Trophoblast cell (in vitro differentiated cells and primary cell): ENCODE measurements at regions not wholly inside any gene's neighbourhood (a gene's known extent, or its start where the extent isn't known, plus 50 kb on each side); places are given as distances from the start of the nearest gene placed in this dataset.

Experiments used
- DNase-seq, 2 donors: peaks; one replicate each; pipeline ENCODE4 v3.0.0-alpha.2; 2016
- H2AFZ ChIP-seq: 2 replicates; pipeline ENCODE4 v1.6.1; 2013; ENCODE audit warnings: low read length, moderate library complexity, mild to moderate bottlenecking; ENCODE audit not compliant: insufficient read depth, poor library complexity
- H2AK5ac ChIP-seq: 2 replicates; pipeline ENCODE4 v1.6.1; 2013; ENCODE audit warnings: mild to moderate bottlenecking, low read length
- H2BK120ac ChIP-seq: 2 replicates; pipeline ENCODE4 v1.6.1; 2013; ENCODE audit warnings: low read length, mild to moderate bottlenecking, moderate library complexity; ENCODE audit not compliant: insufficient read depth, poor library complexity
- H2BK12ac ChIP-seq: 2 replicates; pipeline ENCODE4 v1.6.1; 2013; ENCODE audit warnings: mild to moderate bottlenecking, low read length, moderate library complexity
- H2BK5ac ChIP-seq: 2 replicates; pipeline ENCODE4 v1.6.1; 2013; ENCODE audit warnings: low read length, low read depth, moderate library complexity, mild to moderate bottlenecking; ENCODE audit not compliant: poor library complexity
- H3K14ac ChIP-seq: 2 replicates; pipeline ENCODE4 v1.6.1; 2013; ENCODE audit warnings: mild to moderate bottlenecking, low read length
- H3K18ac ChIP-seq: 2 replicates; pipeline ENCODE4 v1.6.1; 2013; ENCODE audit warnings: mild to moderate bottlenecking, low read length
- H3K23ac ChIP-seq: 2 replicates; pipeline ENCODE4 v1.6.1; 2013; ENCODE audit warnings: low read length
- H3K27ac ChIP-seq: 2 replicates; pipeline ENCODE4 v1.5.1; 2013; ENCODE audit warnings: low read depth, mild to moderate bottlenecking, inconsistent platforms, low read length, moderate library complexity
- H3K27me3 ChIP-seq: 2 replicates; pipeline ENCODE4 v1.6.1; 2013; ENCODE audit warnings: inconsistent platforms, mild to moderate bottlenecking, low read length, moderate library complexity; ENCODE audit not compliant: insufficient read depth
- H3K36me3 ChIP-seq, 2 experiments: 1 replicate in 1 of 2; 2 replicates in 1 of 2; pipeline ENCODE4 v1.6.1; 2013; ENCODE audit warnings: low read length in 2 of 2, mild to moderate bottlenecking in 2 of 2, moderate library complexity in 1 of 2; ENCODE audit not compliant: insufficient read depth in 2 of 2, control insufficient read depth in 1 of 2
- H3K4ac ChIP-seq: 2 replicates; pipeline ENCODE4 v1.6.1; 2013; ENCODE audit warnings: low read depth, mild to moderate bottlenecking, low read length, moderate library complexity
- H3K4me1 ChIP-seq, 2 experiments: 1 replicate in 1 of 2; 2 replicates in 1 of 2; pipeline ENCODE4 v1.6.1; 2013; ENCODE audit warnings: low read length in 2 of 2, mild to moderate bottlenecking in 2 of 2, moderate library complexity in 1 of 2; ENCODE audit not compliant: insufficient read depth in 2 of 2, control insufficient read depth in 1 of 2
- H3K4me2 ChIP-seq: 2 replicates; pipeline ENCODE4 v1.6.1; 2013; ENCODE audit warnings: inconsistent platforms, mild to moderate bottlenecking, low read length, moderate library complexity
- H3K4me3 ChIP-seq: 2 replicates; pipeline ENCODE4 v1.5.1; 2013; ENCODE audit warnings: mild to moderate bottlenecking, low read depth, low read length, inconsistent platforms
- H3K79me1 ChIP-seq: one replicate; pipeline ENCODE4 v1.6.1; 2013; ENCODE audit warnings: low read length
- H3K79me2 ChIP-seq: 2 replicates; pipeline ENCODE4 v1.6.1; 2013; ENCODE audit warnings: low read length, mild to moderate bottlenecking; ENCODE audit not compliant: control insufficient read depth, insufficient read depth, poor library complexity
- H3K9ac ChIP-seq: 2 replicates; pipeline ENCODE4 v1.6.1; 2013; ENCODE audit warnings: mild to moderate bottlenecking, low read length
- H3K9me3 ChIP-seq: 2 replicates; pipeline ENCODE4 v1.6.1; 2013; ENCODE audit warnings: low read depth, mild to moderate bottlenecking, control low read depth, inconsistent platforms, low read length; ENCODE audit not compliant: insufficient read depth
- H4K12ac ChIP-seq: 2 replicates; pipeline ENCODE4 v1.6.1; 2013; ENCODE audit warnings: low read depth, mild to moderate bottlenecking, low read length, moderate library complexity
- H4K8ac ChIP-seq: 2 replicates; pipeline ENCODE4 v1.6.1; 2013; ENCODE audit warnings: low read depth, mild to moderate bottlenecking, low read length, moderate library complexity
- H4K91ac ChIP-seq: one replicate; pipeline ENCODE4 v1.6.1; 2013; ENCODE audit warnings: low read depth, mild to moderate bottlenecking, low read length, moderate library complexity
- WGBS: extraction: QIAGEN DNeasy Blood & Tissue Kit; methylation state at CpG from one replicate; pipeline ENCODE4 v1.1.7; 2013; ENCODE audit warnings: missing lambda C conversion rate; ENCODE audit not compliant: insufficient read length, insufficient coverage; ENCODE audit errors: extremely low coverage; 5-methylcytosine and 5-hydroxymethylcytosine counted together

DNA sequence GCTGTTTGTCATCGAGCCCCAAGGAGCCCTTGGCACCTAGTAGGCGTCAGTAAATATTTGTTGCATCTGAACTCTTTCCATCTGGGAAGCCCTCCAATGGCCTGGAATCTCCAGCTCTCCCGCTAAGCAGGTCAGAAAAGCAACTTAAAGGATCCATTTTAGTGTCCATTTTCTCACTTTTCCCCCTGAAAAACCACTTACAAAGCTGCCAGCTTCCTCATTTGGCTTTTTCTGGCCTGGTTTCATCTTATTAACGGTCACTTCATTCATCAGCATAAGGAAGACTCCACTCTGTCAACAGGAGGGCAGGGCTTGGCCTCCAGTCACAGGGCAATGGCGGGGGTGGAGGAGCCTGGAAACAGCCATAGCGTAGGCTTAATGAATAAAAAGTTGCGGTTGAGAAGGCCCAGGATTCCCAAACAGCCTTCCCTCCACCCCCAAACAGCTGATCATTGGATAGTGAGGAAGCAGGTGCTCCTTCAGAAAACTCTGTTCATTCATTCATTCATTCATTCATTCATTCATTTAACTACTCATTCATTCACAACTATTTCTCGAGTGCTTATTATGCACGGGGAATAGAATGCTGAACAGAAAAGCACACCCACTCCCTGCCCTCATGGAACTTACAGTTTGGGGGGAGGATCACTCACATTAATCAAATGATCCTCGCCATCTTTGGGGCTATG, 104.5 kb upstream of the RCN1 start:
- H4K8ac ChIP-seq: no peak overlapping the region
- no peaks in the 10 kb centered on the region for H3K36me3 ChIP-seq
- H2AFZ ChIP-seq: no peak overlapping the region
- H3K9ac ChIP-seq: no peak overlapping the region
- no peaks in the 10 kb centered on the region for H3K79me1 ChIP-seq
- no peak overlapping the region for H2BK120ac ChIP-seq
- H3K9me3 ChIP-seq: no peaks in the 10 kb centered on the region
- H3K27ac ChIP-seq: no peak overlapping the region
- no peak overlapping the region for H3K18ac ChIP-seq
- DNase-seq: no peak
- no peak overlapping the region for H3K4ac ChIP-seq
- H3K14ac ChIP-seq: no peak overlapping the region
- WGBS: no CpG with 5 or more reads among the region's 10 CpGs
- H3K79me2 ChIP-seq: no peaks in the 10 kb centered on the region
- no peak overlapping the region for H2BK5ac ChIP-seq
- H2BK12ac ChIP-seq: no peak overlapping the region
- H3K4me1 ChIP-seq: peaks cover 0 to 2% of the 10 kb centered on the region in 2 experiments
- H4K12ac ChIP-seq: no peak overlapping the region
- H3K4me2 ChIP-seq: no peak overlapping the region
- H3K4me3 ChIP-seq: no peak overlapping the region
- no peak overlapping the region for H2AK5ac ChIP-seq
- H3K23ac ChIP-seq: no peak overlapping the region
- no peaks in the 10 kb centered on the region for H3K27me3 ChIP-seq
- H4K91ac ChIP-seq: no peak overlapping the region

DNA sequence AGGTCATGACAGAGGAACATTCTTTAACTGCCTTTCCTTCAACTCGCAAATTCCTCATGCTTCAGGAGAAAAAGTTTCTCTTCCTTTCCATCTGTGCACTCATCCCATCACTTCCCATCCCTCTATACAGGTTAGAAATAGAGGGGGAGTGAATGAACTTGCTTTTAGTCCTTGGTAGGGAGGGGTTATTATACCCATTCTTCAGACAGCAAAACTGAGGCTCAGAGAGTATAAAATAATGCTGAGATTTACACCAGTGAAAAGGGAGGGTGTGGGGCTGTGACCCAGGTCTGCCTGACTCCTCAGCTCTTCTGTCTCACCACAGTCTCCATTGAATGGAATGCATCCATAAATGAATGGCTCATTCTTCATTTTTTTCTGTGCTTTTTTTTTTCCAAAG, 109.4 kb upstream of the RCN1 start:
- Histone ChIP-seq H3K79me2 (no peaks in the 10 kb centered on the region), H4K12ac (no peak overlapping the region), H3K9me3 (no peaks in the 10 kb centered on the region), H4K91ac (no peak overlapping the region), H3K79me1 (no peaks in the 10 kb centered on the region), H3K27ac (no peak overlapping the region), H3K18ac (no peak overlapping the region), H4K8ac (no peak overlapping the region), H2AFZ (no peak overlapping the region), H3K4me3 (no peak overlapping the region), H2BK5ac (no peak overlapping the region), H3K14ac (no peak overlapping the region), H3K9ac (no peak overlapping the region), H3K4me1 (no peaks in the 10 kb centered on the region), H2BK120ac (no peak overlapping the region), H2AK5ac (no peak overlapping the region), H3K23ac (no peak overlapping the region), H2BK12ac (no peak overlapping the region), H3K4me2 (no peak overlapping the region), H3K36me3 (no peaks in the 10 kb centered on the region), H3K27me3 (no peaks in the 10 kb centered on the region), H3K4ac (no peak overlapping the region)
- no peak for DNase-seq
- no CpG with 5 or more reads among the region's 1 CpG for WGBS

DNA sequence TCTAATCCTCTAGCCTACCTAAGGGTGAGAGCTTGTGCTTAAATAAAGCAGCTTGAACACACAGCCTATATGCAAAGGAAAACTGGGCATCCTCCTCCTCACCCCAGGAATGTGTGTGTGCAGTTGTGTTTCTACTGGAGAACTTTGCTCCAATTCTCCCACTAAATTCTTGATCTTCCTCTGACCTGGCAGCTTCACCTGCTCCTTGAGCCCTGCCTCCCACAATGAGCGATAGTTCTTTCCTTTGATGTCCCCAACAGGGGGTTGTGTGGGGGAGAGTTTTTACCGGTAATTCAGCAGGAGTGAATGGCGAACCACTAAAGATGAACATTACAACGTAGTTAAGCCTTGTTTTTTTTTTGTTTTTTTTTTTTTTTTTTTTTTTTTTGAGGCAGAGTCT, 113.5 kb upstream of the RCN1 start:
- Histone ChIP-seq H3K23ac (no peak overlapping the region), H3K27ac (no peak overlapping the region), H3K18ac (no peak overlapping the region), H2BK5ac (no peak overlapping the region), H4K12ac (no peak overlapping the region), H4K91ac (no peak overlapping the region), H2AFZ (no peak overlapping the region), H3K79me1 (no peaks in the 10 kb centered on the region), H2BK12ac (no peak overlapping the region), H3K4me2 (no peak overlapping the region), H2AK5ac (no peak overlapping the region), H3K27me3 (no peaks in the 10 kb centered on the region), H3K9me3 (no peaks in the 10 kb centered on the region), H3K14ac (no peak overlapping the region), H3K4ac (no peak overlapping the region), H3K4me3 (no peak overlapping the region), H3K79me2 (no peaks in the 10 kb centered on the region), H3K9ac (no peak overlapping the region), H3K36me3 (no peaks in the 10 kb centered on the region), H2BK120ac (no peak overlapping the region), H3K4me1 (no peaks in the 10 kb centered on the region), H4K8ac (no peak overlapping the region)
- WGBS: no CpG with 5 or more reads among the region's 4 CpGs
- DNase-seq: no peak

DNA sequence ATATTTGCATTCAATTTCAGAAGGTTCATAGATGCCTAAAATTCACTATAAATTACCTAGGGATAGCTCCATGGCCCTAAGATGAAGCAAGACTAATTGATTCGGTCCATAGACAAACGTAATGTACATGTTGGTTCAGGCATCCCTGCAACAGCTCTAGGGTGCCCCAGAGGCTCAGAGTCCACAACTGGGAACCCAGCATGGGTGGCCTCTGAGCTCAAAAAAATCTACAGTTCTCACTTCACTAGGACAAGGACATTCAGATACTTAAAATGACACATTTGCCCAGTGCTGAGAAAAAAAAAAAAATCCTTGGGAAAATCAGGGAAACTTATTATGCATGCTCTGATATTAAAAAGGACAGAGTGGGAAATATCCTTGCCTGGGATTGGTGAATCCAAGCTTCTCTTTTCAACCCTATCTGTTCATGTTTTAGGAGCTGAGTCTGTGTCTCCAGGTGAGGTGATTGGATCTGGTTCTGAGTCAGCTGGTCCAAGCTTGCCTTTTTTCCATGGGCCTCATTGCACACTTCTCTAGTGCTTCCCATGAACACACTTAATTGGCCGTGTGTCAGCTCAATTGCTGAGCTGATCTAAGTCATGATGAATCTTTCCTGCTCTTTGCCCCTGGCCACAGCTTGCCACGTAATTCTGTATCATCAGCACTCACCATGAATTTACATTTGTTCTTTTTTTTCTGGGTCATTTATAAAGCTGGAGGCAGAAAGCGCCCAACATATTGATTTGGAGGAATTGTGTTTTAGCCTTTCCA, 116.3 kb upstream of the RCN1 start:
- no peak overlapping the region for H4K8ac ChIP-seq
- no peak overlapping the region for H3K4me2 ChIP-seq
- no peak overlapping the region for H3K4me3 ChIP-seq
- no peak overlapping the region for H4K91ac ChIP-seq
- H3K36me3 ChIP-seq: no peaks in the 10 kb centered on the region
- peaks cover 4% of the 10 kb centered on the region for H3K9me3 ChIP-seq
- no peak overlapping the region for H3K27ac ChIP-seq
- no peak overlapping the region for H3K4ac ChIP-seq
- H2AK5ac ChIP-seq: no peak overlapping the region
- no peaks in the 10 kb centered on the region for H3K4me1 ChIP-seq
- no peaks in the 10 kb centered on the region for H3K79me2 ChIP-seq
- H2AFZ ChIP-seq: no peak overlapping the region
- no peak overlapping the region for H3K9ac ChIP-seq
- H2BK120ac ChIP-seq: no peak overlapping the region
- no peaks in the 10 kb centered on the region for H3K27me3 ChIP-seq
- no peak for DNase-seq
- no peak overlapping the region for H3K23ac ChIP-seq
- no peak overlapping the region for H2BK5ac ChIP-seq
- H2BK12ac ChIP-seq: no peak overlapping the region
- H3K14ac ChIP-seq: no peak overlapping the region
- no peaks in the 10 kb centered on the region for H3K79me1 ChIP-seq
- no peak overlapping the region for H3K18ac ChIP-seq
- no CpG with 5 or more reads among the region's 5 CpGs for WGBS
- no peak overlapping the region for H4K12ac ChIP-seq
